ENCODE measurements at regions not wholly inside any gene's neighbourhood (a gene's known extent, or its start where the extent isn't known, plus 50 kb on each side); places are given as distances from the start of the nearest gene placed in this dataset.
"Not testable (repeated sequence)": the region's sequence is repeated elsewhere in the genome, so short reads cannot be mapped to it uniquely, and the experiment has no call there.

- H3K9me3 ChIP-seq, result no peaks in the 10 kb centered on the region
- no peaks in the 10 kb centered on the region for H3K4me1 ChIP-seq (replicated peaks)
- 90% methylated on average over 6 of the region's 6 CpGs for WGBS
- no peak for DNase-seq (ENCODE audit: low spot score)
- H3K27ac ChIP-seq, result no peak overlapping the region
- intact Hi-C loops (cut with DNase I), result no loop called here
- no peak overlapping the region for H3K4me3 ChIP-seq
- no peaks in the 10 kb centered on the region for H3K36me3 ChIP-seq
- no peaks in the 10 kb centered on the region for H3K27me3 ChIP-seq (replicated peaks; ENCODE audit: insufficient read depth)
- no peak for TF ChIP-seq POLR2AphosphoS5 (IDR thresholded peaks at IDR 0.05)
- no peak for TF ChIP-seq POLR2A (IDR thresholded peaks at IDR 0.05)
- TF ChIP-seq CTCF (IDR thresholded peaks at IDR 0.05), result no peak
Observed at GRCh38 chr13:81246556-81246955, 905.6 kb upstream of the SPRY2 start.

GRCh38 chr13:81244011-81244410, 903.1 kb upstream of the SPRY2 start:
- no peak overlapping the region for H3K4me3 ChIP-seq
- intact Hi-C loops (cut with DNase I), result no loop called here

GRCh38 chr13:81230386-81230785, 889.5 kb upstream of the SPRY2 start:
- 60% methylated on average over 2 of the region's 2 CpGs for WGBS
- Histone ChIP-seq H3K27me3 (replicated peaks; ENCODE audit: insufficient read depth) (no peaks in the 10 kb centered on the region), H3K4me3 (no peak overlapping the region), H3K9me3 (no peaks in the 10 kb centered on the region), H3K27ac (no peak overlapping the region), H3K4me1 (replicated peaks) (no peaks in the 10 kb centered on the region), H3K36me3 (no peaks in the 10 kb centered on the region)
- intact Hi-C loops (cut with DNase I), result no loop called here
- no peak for TF ChIP-seq CTCF (IDR thresholded peaks at IDR 0.05)
- no peak for TF ChIP-seq POLR2AphosphoS5 (IDR thresholded peaks at IDR 0.05)
- no peak for TF ChIP-seq POLR2A (IDR thresholded peaks at IDR 0.05)
- no peak for DNase-seq (ENCODE audit: low spot score)

More at GRCh38 chr13:81244011-81244410, 903.1 kb upstream of the SPRY2 start:
- WGBS, result 76% methylated on average over 1 of the region's 1 CpG
- no peak for DNase-seq (ENCODE audit: low spot score)
- H3K27ac ChIP-seq, result no peak overlapping the region
- TF ChIP-seq CTCF (IDR thresholded peaks at IDR 0.05) (no peak), POLR2A (IDR thresholded peaks at IDR 0.05) (no peak), POLR2AphosphoS5 (IDR thresholded peaks at IDR 0.05) (no peak)
- no peaks in the 10 kb centered on the region for H3K36me3 ChIP-seq
- H3K27me3 ChIP-seq (replicated peaks; ENCODE audit: insufficient read depth), result no peaks in the 10 kb centered on the region
- H3K4me1 ChIP-seq (replicated peaks), result no peaks in the 10 kb centered on the region
- no peaks in the 10 kb centered on the region for H3K9me3 ChIP-seq

- H3K27ac ChIP-seq; intact Hi-C loops (cut with DNase I); H3K4me1 ChIP-seq (replicated peaks); H3K36me3 ChIP-seq; DNase-seq (ENCODE audit: low spot score); H3K4me3 ChIP-seq; H3K9me3 ChIP-seq; H3K27me3 ChIP-seq (replicated peaks; ENCODE audit: insufficient read depth): not testable (repeated sequence)
- WGBS, result 64% methylated on average over 4 of the region's 4 CpGs
Observed at GRCh38 chr13:81226830-81227229, 885.9 kb upstream of the SPRY2 start.

- Histone ChIP-seq H3K4me3 (no peak overlapping the region), H3K27me3 (replicated peaks; ENCODE audit: insufficient read depth) (no peaks in the 10 kb centered on the region), H3K4me1 (replicated peaks) (no peaks in the 10 kb centered on the region), H3K9me3 (no peaks in the 10 kb centered on the region), H3K27ac (no peak overlapping the region), H3K36me3 (no peaks in the 10 kb centered on the region)
- no peak for DNase-seq (ENCODE audit: low spot score)
- no peak for TF ChIP-seq CTCF (IDR thresholded peaks at IDR 0.05)
- no peak for TF ChIP-seq POLR2AphosphoS5 (IDR thresholded peaks at IDR 0.05)
- TF ChIP-seq POLR2A (IDR thresholded peaks at IDR 0.05), result no peak
- 69% methylated on average over 7 of the region's 7 CpGs for WGBS
- intact Hi-C loops (cut with DNase I), result no loop called here
Observed at GRCh38 chr13:81224209-81224833, 883.4 kb upstream of the SPRY2 start.
